Breast epithelium (tissue), 3 donors: ENCODE measurements at regions not wholly inside any gene's neighbourhood (a gene's known extent, or its start where the extent isn't known, plus 50 kb on each side); places are given as distances from the start of the nearest gene placed in this dataset.

ENCODE experiments used
- POLR2A ChIP-seq: fragments of 450-650 bp; IDR thresholded peaks from one replicate; pipeline ENCODE4 v1.6.1; 2016; ENCODE audit warnings: antibody characterized with exemption, mild to moderate bottlenecking, moderate library complexity
- POLR2AphosphoS5 ChIP-seq, 3 donors: sonication (generic); formaldehyde crosslinking; IDR thresholded peaks; one replicate each; pipeline ENCODE4 v1.6.1; 2017; ENCODE audit warnings: antibody characterized with exemption in 3 of 3
- TF ChIP-seq, protein P1 (sequence below), 3 donors: fragments of 450-650 bp; IDR thresholded peaks; one replicate each; pipeline ENCODE4 v1.5.1; 2016 to 2017; ENCODE audit warnings: antibody characterized with exemption in 3 of 3, mild to moderate bottlenecking in 3 of 3, moderate library complexity in 3 of 3

DNA sequence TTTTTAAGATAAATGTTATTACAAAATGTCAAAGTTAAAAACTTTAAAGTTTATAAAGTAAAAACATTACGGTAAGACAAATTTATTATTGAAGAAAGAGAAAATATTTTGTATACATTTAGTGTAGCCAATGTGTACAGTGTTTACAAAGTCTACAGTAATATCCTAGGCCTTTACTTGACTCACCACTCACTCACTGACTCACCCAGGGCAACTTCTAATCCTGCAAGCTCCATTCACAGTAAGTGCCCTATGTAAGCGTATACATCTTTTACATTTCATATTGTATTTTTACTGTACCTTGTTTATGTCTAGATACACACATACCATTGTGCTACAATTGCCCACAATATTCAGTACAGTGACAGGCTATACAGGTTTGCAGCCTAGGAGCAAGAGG is 448.2 kb downstream of the KCTD12 start:
- TF ChIP-seq, protein P1, sequence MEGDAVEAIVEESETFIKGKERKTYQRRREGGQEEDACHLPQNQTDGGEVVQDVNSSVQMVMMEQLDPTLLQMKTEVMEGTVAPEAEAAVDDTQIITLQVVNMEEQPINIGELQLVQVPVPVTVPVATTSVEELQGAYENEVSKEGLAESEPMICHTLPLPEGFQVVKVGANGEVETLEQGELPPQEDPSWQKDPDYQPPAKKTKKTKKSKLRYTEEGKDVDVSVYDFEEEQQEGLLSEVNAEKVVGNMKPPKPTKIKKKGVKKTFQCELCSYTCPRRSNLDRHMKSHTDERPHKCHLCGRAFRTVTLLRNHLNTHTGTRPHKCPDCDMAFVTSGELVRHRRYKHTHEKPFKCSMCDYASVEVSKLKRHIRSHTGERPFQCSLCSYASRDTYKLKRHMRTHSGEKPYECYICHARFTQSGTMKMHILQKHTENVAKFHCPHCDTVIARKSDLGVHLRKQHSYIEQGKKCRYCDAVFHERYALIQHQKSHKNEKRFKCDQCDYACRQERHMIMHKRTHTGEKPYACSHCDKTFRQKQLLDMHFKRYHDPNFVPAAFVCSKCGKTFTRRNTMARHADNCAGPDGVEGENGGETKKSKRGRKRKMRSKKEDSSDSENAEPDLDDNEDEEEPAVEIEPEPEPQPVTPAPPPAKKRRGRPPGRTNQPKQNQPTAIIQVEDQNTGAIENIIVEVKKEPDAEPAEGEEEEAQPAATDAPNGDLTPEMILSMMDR (IDR thresholded peaks at IDR 0.05): no peak
- no peak for TF ChIP-seq POLR2A
- TF ChIP-seq POLR2AphosphoS5 (IDR thresholded peaks at IDR 0.05): no peak
